CD4-positive, alpha-beta T cell (primary cell): ENCODE measurements at regions not wholly inside any gene's neighbourhood (a gene's known extent, or its start where the extent isn't known, plus 50 kb on each side); places are given as distances from the start of the nearest gene placed in this dataset.

Experiments
- ATAC-seq: fragments of 200-7000 bp; cut with Tn5 transposase; one replicate; pipeline ENCODE4 v1.10.0; 2022; ENCODE audit warnings: mild to moderate bottlenecking; ENCODE audit not compliant: poor library complexity
- CTCF ChIA-PET: fragments of 350-600 bp; sonication (Branson Sonifier 250); formaldehyde crosslinking; loops from one replicate; lab custom pipeline; 2021; ENCODE audit warnings: antibody characterized with exemption, inconsistent platforms; lab: Charles Lee
- POLR2A ChIA-PET: fragments of 350-600 bp; sonication (Branson Sonifier 250); formaldehyde crosslinking; loops from one replicate; lab custom pipeline; 2021; ENCODE audit warnings: antibody characterized with exemption, inconsistent platforms; lab: Charles Lee
- DNase-seq, 14 experiments: peaks; one replicate each; pipeline ENCODE4 v3.0.0-alpha.2; 2013 to 2020; ENCODE audit warnings: mixed read lengths in 2 of 14
- H3K27ac ChIP-seq, 2 donors: one replicate each; pipeline versions ENCODE4 v1.5.1 to v1.7.0; 2013; ENCODE audit warnings: low read length in 2 of 2, low read depth in 1 of 2, mild to moderate bottlenecking in 1 of 2
- H3K27me3 ChIP-seq, 2 experiments: 1 replicate in 1 of 2; 2 replicates in 1 of 2; pipeline versions ENCODE4 v1.6.1 to v1.7.0; 2013; ENCODE audit warnings: low read length in 2 of 2, control low read depth in 1 of 2, mild to moderate bottlenecking in 1 of 2, moderate library complexity in 1 of 2; ENCODE audit not compliant: insufficient read depth in 2 of 2, control insufficient read depth in 1 of 2
- H3K36me3 ChIP-seq: one replicate; pipeline ENCODE4 v1.6.1; 2013; ENCODE audit warnings: low read length, control low read depth; ENCODE audit not compliant: insufficient read depth
- H3K4me1 ChIP-seq: one replicate; pipeline ENCODE4 v1.6.1; 2013; ENCODE audit warnings: low read length, control low read depth; ENCODE audit not compliant: insufficient read depth
- H3K4me3 ChIP-seq: one replicate; pipeline ENCODE4 v1.5.1; 2013; ENCODE audit warnings: mild to moderate bottlenecking, low read length, moderate library complexity
- H3K9me3 ChIP-seq, 2 experiments: 1 replicate in 1 of 2; 2 replicates in 1 of 2; pipeline versions ENCODE4 v1.6.1 to v1.7.0; 2013; ENCODE audit warnings: low read length in 2 of 2, mild to moderate bottlenecking in 2 of 2, control low read depth in 1 of 2, moderate library complexity in 1 of 2; ENCODE audit not compliant: control insufficient read depth in 1 of 2, insufficient read depth in 1 of 2
- H3K27ac Mint-ChIP-seq: one replicate; pipeline ENCODE4 v1.8.0; 2020; ENCODE audit warnings: mixed read lengths
- H3K27me3 Mint-ChIP-seq: one replicate; pipeline ENCODE4 v1.8.0; 2021; ENCODE audit warnings: mixed read lengths
- H3K36me3 Mint-ChIP-seq: one replicate; pipeline ENCODE4 v1.8.0; 2021; ENCODE audit warnings: low read depth, mixed read lengths
- H3K4me1 Mint-ChIP-seq: one replicate; pipeline ENCODE4 v1.8.0; 2021; ENCODE audit warnings: low read depth, mixed read lengths
- H3K4me3 Mint-ChIP-seq: one replicate; pipeline ENCODE4 v1.8.0; 2020; ENCODE audit warnings: mild to moderate bottlenecking, mixed read lengths
- H3K9me3 Mint-ChIP-seq: one replicate; pipeline ENCODE4 v1.8.0; 2020; ENCODE audit warnings: mixed read lengths
- CTCF ChIP-seq: fragments of 200-600 bp; IDR thresholded peaks from one replicate; pipeline ENCODE4 v1.8.0; 2022; ENCODE audit warnings: antibody characterized with exemption, mild to moderate bottlenecking
- intact Hi-C, 2 experiments: fragments of 100-400 bp; cut with DNase I in 1 of 2; cut with micrococcal nuclease in 1 of 2; formaldehyde crosslinking; loops; one replicate each; pipeline versions ENCODE4 v1.15.1 to v1.9.0; 2023 to 2025; cut with DNase I, micrococcal nuclease

GRCh38 chr3:40768046-40768445, 243.3 kb downstream of the ZNF621 start:
- H3K4me1 Mint-ChIP-seq, result no peaks in the 10 kb centered on the region
- H3K36me3 Mint-ChIP-seq, result no peaks in the 10 kb centered on the region
- H3K4me3 ChIP-seq, result no peak overlapping the region
- peaks cover 0 to 2% of the 10 kb centered on the region in 2 experiments for H3K27me3 ChIP-seq
- no peaks in the 10 kb centered on the region for H3K9me3 Mint-ChIP-seq
- H3K27ac ChIP-seq, result no peak overlapping the region
- H3K4me1 ChIP-seq, result no peaks in the 10 kb centered on the region
- no peak overlapping the region for H3K4me3 Mint-ChIP-seq
- peaks cover under 1% of the 10 kb centered on the region for H3K27me3 Mint-ChIP-seq
- no peak for TF ChIP-seq CTCF
- CTCF ChIA-PET, result no interaction called here
- intact Hi-C loops, result no loop called here
- DNase-seq, result no peak
- POLR2A ChIA-PET, result no interaction called here
- H3K9me3 ChIP-seq, result no peaks in the 10 kb centered on the region
- no peaks in the 10 kb centered on the region for H3K36me3 ChIP-seq
- no peak overlapping the region for H3K27ac Mint-ChIP-seq
- ATAC-seq, result no peak

GRCh38 chr3:40768536-40768935, 243.8 kb downstream of the ZNF621 start:
- no peak overlapping the region for H3K4me3 ChIP-seq
- ChIA-PET POLR2A (no interaction called here), CTCF (no interaction called here)
- no peak overlapping the region for H3K4me3 Mint-ChIP-seq
- H3K4me1 Mint-ChIP-seq, result no peaks in the 10 kb centered on the region
- H3K36me3 ChIP-seq, result no peaks in the 10 kb centered on the region
- peaks cover 0 to 2% of the 10 kb centered on the region in 2 experiments for H3K27me3 ChIP-seq
- H3K27ac ChIP-seq, result no peak overlapping the region
- H3K9me3 ChIP-seq, result no peaks in the 10 kb centered on the region
- ATAC-seq, result no peak
- intact Hi-C loops, result no loop called here
- TF ChIP-seq CTCF, result no peak
- H3K9me3 Mint-ChIP-seq, result no peaks in the 10 kb centered on the region
- DNase-seq, result no peak
- H3K27me3 Mint-ChIP-seq, result no peaks in the 10 kb centered on the region
- no peaks in the 10 kb centered on the region for H3K36me3 Mint-ChIP-seq
- no peak overlapping the region for H3K27ac Mint-ChIP-seq
- no peaks in the 10 kb centered on the region for H3K4me1 ChIP-seq

GRCh38 chr3:40770061-40770460, 245.3 kb downstream of the ZNF621 start:
- POLR2A ChIA-PET, result no interaction called here
- no peak overlapping the region for H3K4me3 ChIP-seq

More at GRCh38 chr3:40770061-40770460, 245.3 kb downstream of the ZNF621 start:
- DNase-seq, result peak in 3 of 14 experiments; percentile 4 to 37 (median 24)
- no peaks in the 10 kb centered on the region for H3K9me3 ChIP-seq
- H3K4me1 Mint-ChIP-seq, result no peaks in the 10 kb centered on the region
- H3K27ac Mint-ChIP-seq, result no peak overlapping the region
- H3K4me3 Mint-ChIP-seq, result no peak overlapping the region
- intact Hi-C loops, result no loop called here
- H3K9me3 Mint-ChIP-seq, result no peaks in the 10 kb centered on the region
- CTCF ChIA-PET, result no interaction called here
- H3K36me3 Mint-ChIP-seq, result no peaks in the 10 kb centered on the region
- TF ChIP-seq CTCF, result no peak
- peaks cover 0 to 2% of the 10 kb centered on the region in 2 experiments for H3K27me3 ChIP-seq
- H3K27ac ChIP-seq, result no peak overlapping the region
- H3K27me3 Mint-ChIP-seq, result no peaks in the 10 kb centered on the region
- ATAC-seq, result no peak
- H3K4me1 ChIP-seq, result no peaks in the 10 kb centered on the region
- H3K36me3 ChIP-seq, result no peaks in the 10 kb centered on the region
